ENCODE measurements at regions not wholly inside any gene's neighbourhood (a gene's known extent, or its start where the extent isn't known, plus 50 kb on each side); places are given as distances from the start of the nearest gene placed in this dataset.

DNA sequence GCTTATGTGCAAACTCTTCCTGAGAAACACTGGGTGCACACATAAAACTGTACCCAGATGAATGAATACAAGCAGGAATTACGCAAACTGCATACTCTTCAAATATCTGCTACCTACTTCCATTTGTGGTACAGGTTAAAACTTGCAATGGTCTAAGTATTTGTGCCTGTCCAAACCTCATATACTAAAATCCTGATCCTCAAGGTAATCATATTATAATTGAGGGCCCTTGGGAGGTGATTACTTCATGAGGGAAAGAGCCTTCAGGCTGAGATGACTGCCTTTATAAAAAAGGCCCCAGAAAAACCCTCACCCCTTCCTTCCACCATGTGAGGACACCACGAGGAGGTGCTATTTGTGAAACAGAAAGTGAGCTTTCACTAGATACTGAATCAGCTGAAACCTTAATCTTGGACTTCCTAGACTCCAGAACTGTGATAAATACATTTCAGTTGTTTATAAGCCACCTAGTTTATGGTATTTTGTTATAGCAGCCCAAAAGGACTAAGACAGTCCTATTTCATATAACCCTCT lies 1977.2 kb downstream of the PCDH7 start:
- no peak for TF ChIP-seq GATA2 (IDR thresholded peaks at IDR 0.05; ENCODE audit: low read depth, low read length)
- TF ChIP-seq GATA3 (IDR thresholded peaks at IDR 0.05; ENCODE audit: low read depth, low read length) = no peak

All from SH-SY5Y (cell line).